GM23338 (cell line): ENCODE measurements at regions not wholly inside any gene's neighbourhood (a gene's known extent, or its start where the extent isn't known, plus 50 kb on each side); places are given as distances from the start of the nearest gene placed in this dataset.

Experiments
- ATAC-seq: fragments of 200-7000 bp; cut with Tn5 transposase; 3 replicates; pipeline ENCODE4 v1.9.1; 2020
- DNase-seq: peaks from one replicate; pipeline ENCODE4 v3.0.0-alpha.2; 2015; ENCODE audit warnings: low spot score
- H2AFZ ChIP-seq: fragments of 200-600 bp; sonication (generic); 2 replicates; pipeline ENCODE4 v1.8.0; 2016; ENCODE audit warnings: antibody characterized with exemption, mild to moderate bottlenecking, moderate library complexity
- H3F3A ChIP-seq: fragments of 200-600 bp; sonication (generic); replicated peaks from 2 replicates; pipeline ENCODE4 v1.8.0; 2017; ENCODE audit warnings: antibody characterized with exemption, mixed run types, low read depth
- H3K27ac ChIP-seq: fragments of 200-600 bp; sonication (generic); 2 replicates; pipeline ENCODE4 v1.6.1; 2016; ENCODE audit warnings: low read depth
- H3K27me3 ChIP-seq: fragments of 200-600 bp; sonication (generic); 2 replicates; pipeline ENCODE4 v1.8.0; 2016; ENCODE audit warnings: mild to moderate bottlenecking, mixed run types, moderate library complexity; ENCODE audit not compliant: insufficient read depth
- H3K36me3 ChIP-seq: fragments of 200-600 bp; sonication (generic); 2 replicates; pipeline ENCODE4 v1.8.0; 2016; ENCODE audit warnings: mild to moderate bottlenecking; ENCODE audit not compliant: insufficient read depth
- H3K4me1 ChIP-seq: fragments of 200-600 bp; sonication (generic); 2 replicates; pipeline ENCODE4 v1.8.0; 2016; ENCODE audit warnings: mild to moderate bottlenecking, moderate library complexity; ENCODE audit not compliant: insufficient read depth
- H3K4me2 ChIP-seq: fragments of 200-600 bp; sonication (generic); 2 replicates; pipeline ENCODE4 v1.7.1; 2017; ENCODE audit warnings: mixed run types
- H3K4me3 ChIP-seq: fragments of 200-600 bp; sonication (generic); 2 replicates; pipeline ENCODE4 v1.6.1; 2016; ENCODE audit warnings: mixed run types
- H3K79me2 ChIP-seq: fragments of 200-600 bp; sonication (generic); replicated peaks from 2 replicates; pipeline ENCODE4 v1.8.0; 2017; ENCODE audit warnings: mild to moderate bottlenecking; ENCODE audit not compliant: insufficient read depth
- H3K9me2 ChIP-seq: fragments of 200-600 bp; sonication (generic); 2 replicates; pipeline ENCODE4 v1.8.0; 2017; ENCODE audit not compliant: insufficient read depth
- H4K20me1 ChIP-seq: fragments of 200-600 bp; sonication (generic); replicated peaks from 2 replicates; pipeline ENCODE4 v1.8.0; 2017; ENCODE audit warnings: mild to moderate bottlenecking; ENCODE audit not compliant: insufficient read depth
- H3K27ac Mint-ChIP-seq: 2 replicates; pipeline ENCODE4 v1.8.0; 2020; ENCODE audit warnings: inconsistent platforms, mild to moderate bottlenecking, moderate library complexity, mixed read lengths
- H3K27me3 Mint-ChIP-seq: 3 replicates; pipeline ENCODE4 v1.8.0; 2022; ENCODE audit warnings: low read depth, mild to moderate bottlenecking, moderate library complexity, mixed read lengths, inconsistent platforms; ENCODE audit not compliant: insufficient read depth, poor library complexity
- H3K36me3 Mint-ChIP-seq: 3 replicates; pipeline ENCODE4 v1.8.0; 2021; ENCODE audit warnings: low read depth, mild to moderate bottlenecking, inconsistent platforms, moderate library complexity, mixed read lengths
- H3K4me1 Mint-ChIP-seq: 3 replicates; pipeline ENCODE4 v1.8.0; 2020; ENCODE audit warnings: mild to moderate bottlenecking, inconsistent platforms, mixed read lengths
- H3K4me3 Mint-ChIP-seq: 3 replicates; pipeline ENCODE4 v1.8.0; 2021; ENCODE audit warnings: moderate library complexity, mild to moderate bottlenecking, inconsistent platforms, mixed read lengths
- H3K9me3 Mint-ChIP-seq: 3 replicates; pipeline ENCODE4 v1.8.0; 2020; ENCODE audit warnings: moderate library complexity, mild to moderate bottlenecking, inconsistent platforms, mixed read lengths
- ETS1 ChIP-seq: IDR thresholded peaks from 2 replicates; pipeline ENCODE4 v1.6.1; 2016; ENCODE audit warnings: antibody characterized with exemption
- EZH2 ChIP-seq: fragments of 200-600 bp; sonication (generic); IDR thresholded peaks from one replicate; pipeline ENCODE4 v1.8.0; 2017; ENCODE audit warnings: antibody characterized with exemption, mild to moderate bottlenecking, low read depth; ENCODE audit not compliant: unreplicated experiment
- NANOG ChIP-seq: IDR thresholded peaks from 2 replicates; pipeline ENCODE4 v1.6.1; 2016; ENCODE audit warnings: antibody characterized with exemption, borderline replicate concordance
- ZNF462 ChIP-seq: fragments of 250-450 bp; sonication (Bioruptor Pico); IDR thresholded peaks from 2 replicates; pipeline ENCODE4 v1.5.0; 2020; ENCODE audit warnings: mild to moderate bottlenecking, moderate library complexity
- TF ChIP-seq, protein P1 (sequence below), 2 experiments: fragments of 200-600 bp in 1 of 2; sonication (generic) in 1 of 2; conservative IDR thresholded peaks; 2 replicates each; pipeline versions ENCODE4 v1.5.1 to v1.6.1; 2016 to 2017; ENCODE audit warnings: antibody characterized with exemption in 2 of 2, low read depth in 2 of 2, mild to moderate bottlenecking in 2 of 2, moderate library complexity in 1 of 2

- ATAC-seq (peak; percentile 51; the same call in 2 of the 3 replicates), DNase-seq (peak; percentile 67)
- Histone ChIP-seq H2AFZ (no peak overlapping the region), H3K27me3 (no peaks in the 10 kb centered on the region), H3K36me3 (no peaks in the 10 kb centered on the region), H3K4me2 (no peak overlapping the region), H3F3A (no peaks in the 10 kb centered on the region), H3K27ac (no peak overlapping the region), H3K79me2 (no peaks in the 10 kb centered on the region), H3K4me3 (no peak overlapping the region), H4K20me1 (no peaks in the 10 kb centered on the region), H3K9me2 (peaks cover 7% of the 10 kb centered on the region; the same call in 1 of the 2 replicates), H3K4me1 (no peaks in the 10 kb centered on the region)
- no peak overlapping the region for H3K4me3 Mint-ChIP-seq
- H3K9me3 Mint-ChIP-seq = peaks cover 13% of the 10 kb centered on the region; the same call in 2 of the 3 replicates
- no peaks in the 10 kb centered on the region for H3K27me3 Mint-ChIP-seq
- H3K36me3 Mint-ChIP-seq = peaks cover 11% of the 10 kb centered on the region; the same call in 2 of the 3 replicates
- no peak for TF ChIP-seq ETS1
- TF ChIP-seq NANOG = no peak
- TF ChIP-seq ZNF462 = peak; percentile 74
- no peak for TF ChIP-seq EZH2
- TF ChIP-seq, protein P1, sequence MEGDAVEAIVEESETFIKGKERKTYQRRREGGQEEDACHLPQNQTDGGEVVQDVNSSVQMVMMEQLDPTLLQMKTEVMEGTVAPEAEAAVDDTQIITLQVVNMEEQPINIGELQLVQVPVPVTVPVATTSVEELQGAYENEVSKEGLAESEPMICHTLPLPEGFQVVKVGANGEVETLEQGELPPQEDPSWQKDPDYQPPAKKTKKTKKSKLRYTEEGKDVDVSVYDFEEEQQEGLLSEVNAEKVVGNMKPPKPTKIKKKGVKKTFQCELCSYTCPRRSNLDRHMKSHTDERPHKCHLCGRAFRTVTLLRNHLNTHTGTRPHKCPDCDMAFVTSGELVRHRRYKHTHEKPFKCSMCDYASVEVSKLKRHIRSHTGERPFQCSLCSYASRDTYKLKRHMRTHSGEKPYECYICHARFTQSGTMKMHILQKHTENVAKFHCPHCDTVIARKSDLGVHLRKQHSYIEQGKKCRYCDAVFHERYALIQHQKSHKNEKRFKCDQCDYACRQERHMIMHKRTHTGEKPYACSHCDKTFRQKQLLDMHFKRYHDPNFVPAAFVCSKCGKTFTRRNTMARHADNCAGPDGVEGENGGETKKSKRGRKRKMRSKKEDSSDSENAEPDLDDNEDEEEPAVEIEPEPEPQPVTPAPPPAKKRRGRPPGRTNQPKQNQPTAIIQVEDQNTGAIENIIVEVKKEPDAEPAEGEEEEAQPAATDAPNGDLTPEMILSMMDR (conservative IDR thresholded peaks at IDR 0.05; ENCODE audit: low read depth in 2 of 2) = peak; percentile 83
- H3K27ac Mint-ChIP-seq = no peak overlapping the region
- H3K4me1 Mint-ChIP-seq = no peaks in the 10 kb centered on the region
Measured at GRCh38 chr9:27888661-27889295, 315.5 kb upstream of the C9orf72 start.
